ENCODE measurements at regions not wholly inside any gene's neighbourhood (a gene's known extent, or its start where the extent isn't known, plus 50 kb on each side); places are given as distances from the start of the nearest gene placed in this dataset.

DNA sequence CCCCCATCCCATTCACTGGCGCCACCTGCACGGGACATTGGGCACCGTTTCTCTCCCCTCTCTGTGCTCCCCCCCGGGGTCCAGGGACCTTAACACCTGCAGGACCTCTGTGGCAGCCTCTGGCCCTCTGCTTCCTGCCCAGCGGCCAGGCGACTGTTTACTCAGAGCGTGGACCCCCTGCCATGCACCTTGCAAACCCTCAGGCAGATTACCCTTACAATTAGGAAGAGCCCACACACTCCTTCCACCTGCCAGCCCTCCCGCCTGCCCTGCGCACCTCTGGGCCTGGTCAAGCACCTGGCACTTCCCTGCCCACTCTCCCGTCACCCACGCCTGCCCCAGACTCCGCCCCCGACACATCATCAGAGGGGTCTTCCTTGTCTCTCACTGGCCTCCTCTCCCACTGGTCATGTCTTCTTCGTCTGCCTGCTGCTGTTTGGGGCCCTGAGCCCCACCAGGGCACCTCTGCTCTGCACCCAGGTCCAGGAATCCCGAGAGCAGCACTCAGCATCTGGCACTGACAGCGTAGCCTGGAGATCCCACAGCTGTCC lies 281.3 kb upstream of the IRX4 start:
- TF ChIP-seq, protein P1, sequence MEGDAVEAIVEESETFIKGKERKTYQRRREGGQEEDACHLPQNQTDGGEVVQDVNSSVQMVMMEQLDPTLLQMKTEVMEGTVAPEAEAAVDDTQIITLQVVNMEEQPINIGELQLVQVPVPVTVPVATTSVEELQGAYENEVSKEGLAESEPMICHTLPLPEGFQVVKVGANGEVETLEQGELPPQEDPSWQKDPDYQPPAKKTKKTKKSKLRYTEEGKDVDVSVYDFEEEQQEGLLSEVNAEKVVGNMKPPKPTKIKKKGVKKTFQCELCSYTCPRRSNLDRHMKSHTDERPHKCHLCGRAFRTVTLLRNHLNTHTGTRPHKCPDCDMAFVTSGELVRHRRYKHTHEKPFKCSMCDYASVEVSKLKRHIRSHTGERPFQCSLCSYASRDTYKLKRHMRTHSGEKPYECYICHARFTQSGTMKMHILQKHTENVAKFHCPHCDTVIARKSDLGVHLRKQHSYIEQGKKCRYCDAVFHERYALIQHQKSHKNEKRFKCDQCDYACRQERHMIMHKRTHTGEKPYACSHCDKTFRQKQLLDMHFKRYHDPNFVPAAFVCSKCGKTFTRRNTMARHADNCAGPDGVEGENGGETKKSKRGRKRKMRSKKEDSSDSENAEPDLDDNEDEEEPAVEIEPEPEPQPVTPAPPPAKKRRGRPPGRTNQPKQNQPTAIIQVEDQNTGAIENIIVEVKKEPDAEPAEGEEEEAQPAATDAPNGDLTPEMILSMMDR (IDR thresholded peaks at IDR 0.05; ENCODE audit: poor library complexity, severe bottlenecking), result no peak
- TF ChIP-seq EP300 (conservative IDR thresholded peaks at IDR 0.05; ENCODE audit: poor library complexity, severe bottlenecking), result no peak
- no peak for TF ChIP-seq POLR2AphosphoS5 (IDR thresholded peaks at IDR 0.05)
- TF ChIP-seq EZH2 (IDR thresholded peaks at IDR 0.05; ENCODE audit: borderline replicate concordance, insufficient read depth, low read length, poor library complexity, severe bottlenecking), result no peak
- TF ChIP-seq SMC3 (conservative IDR thresholded peaks at IDR 0.05; ENCODE audit: poor library complexity), result no peak
- TF ChIP-seq REST (IDR thresholded peaks at IDR 0.05; ENCODE audit: borderline replicate concordance), result no peak
- TF ChIP-seq MXI1 (conservative IDR thresholded peaks at IDR 0.05; ENCODE audit: poor library complexity, severe bottlenecking), result no peak
- no peak for TF ChIP-seq RAD21 (conservative IDR thresholded peaks at IDR 0.05)

Data from neural cell (in vitro differentiated cells).